PC-9 (cell line): ENCODE measurements at regions not wholly inside any gene's neighbourhood (a gene's known extent, or its start where the extent isn't known, plus 50 kb on each side); places are given as distances from the start of the nearest gene placed in this dataset.

ENCODE experiments used
- EZH2 ChIP-seq: fragments of 200-600 bp; sonication (generic); IDR thresholded peaks from 2 replicates; pipeline ENCODE4 v1.8.0; 2017; ENCODE audit warnings: antibody characterized with exemption, low read depth
- TF ChIP-seq, protein P1 (sequence below): fragments of 200-600 bp; sonication (generic); conservative IDR thresholded peaks from 2 replicates; pipeline ENCODE4 v1.6.1; 2017; ENCODE audit warnings: mixed run types, antibody characterized with exemption, mild to moderate bottlenecking, moderate library complexity

DNA sequence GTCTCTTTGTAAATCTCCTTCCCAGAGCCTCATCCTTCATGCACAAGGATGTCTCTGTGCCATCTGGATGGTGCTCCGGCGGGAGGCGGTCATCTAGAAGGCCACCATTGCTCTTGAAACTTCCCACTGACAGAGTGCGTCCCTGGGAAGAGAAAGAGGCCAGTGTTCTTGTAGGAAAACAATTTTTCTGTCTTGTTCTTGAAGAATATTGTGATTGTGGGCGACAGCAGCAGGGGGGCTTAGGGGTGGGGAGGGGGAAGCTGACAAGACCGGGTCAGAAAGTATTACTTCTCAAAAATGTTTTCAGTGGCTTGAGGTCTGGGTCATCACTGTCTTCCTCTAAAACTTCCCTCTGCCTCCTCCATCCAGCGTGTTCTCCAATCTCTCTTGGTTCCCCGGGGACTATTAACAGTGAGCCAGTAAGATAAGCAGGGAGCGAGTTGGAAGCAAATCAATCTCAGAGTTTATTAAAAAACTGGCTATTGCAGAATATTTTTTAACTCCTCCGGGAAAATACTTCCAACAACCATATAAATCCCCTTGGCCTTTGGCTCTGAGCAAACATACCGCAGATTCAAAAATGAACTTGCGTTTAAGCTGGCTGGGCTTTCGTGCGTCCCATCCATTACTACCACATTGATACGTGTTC, 597.8 kb upstream of the MGMT start:
- TF ChIP-seq, protein P1, sequence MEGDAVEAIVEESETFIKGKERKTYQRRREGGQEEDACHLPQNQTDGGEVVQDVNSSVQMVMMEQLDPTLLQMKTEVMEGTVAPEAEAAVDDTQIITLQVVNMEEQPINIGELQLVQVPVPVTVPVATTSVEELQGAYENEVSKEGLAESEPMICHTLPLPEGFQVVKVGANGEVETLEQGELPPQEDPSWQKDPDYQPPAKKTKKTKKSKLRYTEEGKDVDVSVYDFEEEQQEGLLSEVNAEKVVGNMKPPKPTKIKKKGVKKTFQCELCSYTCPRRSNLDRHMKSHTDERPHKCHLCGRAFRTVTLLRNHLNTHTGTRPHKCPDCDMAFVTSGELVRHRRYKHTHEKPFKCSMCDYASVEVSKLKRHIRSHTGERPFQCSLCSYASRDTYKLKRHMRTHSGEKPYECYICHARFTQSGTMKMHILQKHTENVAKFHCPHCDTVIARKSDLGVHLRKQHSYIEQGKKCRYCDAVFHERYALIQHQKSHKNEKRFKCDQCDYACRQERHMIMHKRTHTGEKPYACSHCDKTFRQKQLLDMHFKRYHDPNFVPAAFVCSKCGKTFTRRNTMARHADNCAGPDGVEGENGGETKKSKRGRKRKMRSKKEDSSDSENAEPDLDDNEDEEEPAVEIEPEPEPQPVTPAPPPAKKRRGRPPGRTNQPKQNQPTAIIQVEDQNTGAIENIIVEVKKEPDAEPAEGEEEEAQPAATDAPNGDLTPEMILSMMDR, result no peak
- TF ChIP-seq EZH2, result no peak
